ENCODE measurements at regions not wholly inside any gene's neighbourhood (a gene's known extent, or its start where the extent isn't known, plus 50 kb on each side); places are given as distances from the start of the nearest gene placed in this dataset.

GRCh38 chr3:105277656-105278055 is 89.1 kb upstream of the ALCAM start:
- Histone ChIP-seq H3K27ac (ENCODE audit: low read depth in 1 of 2, low read length in 2 of 2) (no peak overlapping the region), H3K4me1 (ENCODE audit: insufficient read depth, low read length) (no peaks in the 10 kb centered on the region), H3K4me3 (ENCODE audit: low read length) (no peak overlapping the region), H3K9me3 (ENCODE audit: control insufficient read depth in 1 of 2, insufficient read depth in 1 of 2, low read length in 2 of 2) (no peaks in the 10 kb centered on the region), H3K36me3 (ENCODE audit: insufficient read depth, low read length) (no peaks in the 10 kb centered on the region), H3K27me3 (ENCODE audit: control insufficient read depth in 1 of 2, insufficient read depth in 2 of 2, low read length in 2 of 2) (peaks cover 0 to 5% of the 10 kb centered on the region in 2 experiments)
- Mint-ChIP-seq H3K4me1 (ENCODE audit: low read depth) (no peaks in the 10 kb centered on the region), H3K27me3 (no peaks in the 10 kb centered on the region), H3K36me3 (ENCODE audit: low read depth) (no peaks in the 10 kb centered on the region), H3K9me3 (no peaks in the 10 kb centered on the region), H3K27ac (no peak overlapping the region), H3K4me3 (no peak overlapping the region)
- ATAC-seq (ENCODE audit: poor library complexity) (no peak), DNase-seq (no peak)
- CTCF ChIA-PET, result no interaction called here
- intact Hi-C loops (cut with DNase I, micrococcal nuclease), result no loop called here
- TF ChIP-seq CTCF (IDR thresholded peaks at IDR 0.05), result no peak
- POLR2A ChIA-PET, result no interaction called here

DNA sequence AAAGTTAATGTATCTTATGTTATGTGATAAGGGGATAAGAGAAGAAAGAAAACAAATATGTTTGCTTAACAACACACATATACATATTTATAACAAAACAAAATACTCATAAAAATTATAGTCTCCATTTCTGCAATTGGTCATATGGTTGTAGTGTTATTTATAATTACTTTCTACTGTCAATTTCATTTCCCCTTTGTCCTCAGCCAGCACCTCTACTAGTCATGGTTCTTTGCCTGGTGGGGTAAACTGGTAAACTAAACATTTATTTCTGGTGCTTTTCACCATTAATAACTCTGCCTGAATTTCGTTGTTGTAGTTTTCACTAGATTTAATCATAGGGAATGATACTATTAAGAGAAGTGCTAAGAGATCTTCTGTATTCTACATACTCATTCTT is 88.0 kb upstream of the ALCAM start:
- Mint-ChIP-seq H3K27me3 (no peaks in the 10 kb centered on the region), H3K9me3 (no peaks in the 10 kb centered on the region), H3K4me3 (no peak overlapping the region), H3K4me1 (ENCODE audit: low read depth) (no peaks in the 10 kb centered on the region), H3K36me3 (ENCODE audit: low read depth) (no peaks in the 10 kb centered on the region), H3K27ac (no peak overlapping the region)
- no peak for ATAC-seq (ENCODE audit: poor library complexity)
- Histone ChIP-seq H3K4me1 (ENCODE audit: insufficient read depth, low read length) (no peaks in the 10 kb centered on the region), H3K27me3 (ENCODE audit: control insufficient read depth in 1 of 2, insufficient read depth in 2 of 2, low read length in 2 of 2) (peaks cover 0 to 5% of the 10 kb centered on the region in 2 experiments), H3K9me3 (ENCODE audit: control insufficient read depth in 1 of 2, insufficient read depth in 1 of 2, low read length in 2 of 2) (no peaks in the 10 kb centered on the region), H3K36me3 (ENCODE audit: insufficient read depth, low read length) (no peaks in the 10 kb centered on the region), H3K27ac (ENCODE audit: low read depth in 1 of 2, low read length in 2 of 2) (no peak overlapping the region), H3K4me3 (ENCODE audit: low read length) (no peak overlapping the region)
- intact Hi-C loops (cut with DNase I, micrococcal nuclease), result no loop called here
- DNase-seq, result no peak
- TF ChIP-seq CTCF (IDR thresholded peaks at IDR 0.05), result no peak
- POLR2A ChIA-PET, result no interaction called here
- CTCF ChIA-PET, result no interaction called here

- Histone ChIP-seq H3K4me3 (ENCODE audit: low read length) (no peak overlapping the region), H3K9me3 (ENCODE audit: control insufficient read depth in 1 of 2, insufficient read depth in 1 of 2, low read length in 2 of 2) (no peaks in the 10 kb centered on the region), H3K27me3 (ENCODE audit: control insufficient read depth in 1 of 2, insufficient read depth in 2 of 2, low read length in 2 of 2) (no peaks in the 10 kb centered on the region), H3K27ac (ENCODE audit: low read depth in 1 of 2, low read length in 2 of 2) (no peak overlapping the region), H3K36me3 (ENCODE audit: insufficient read depth, low read length) (no peaks in the 10 kb centered on the region), H3K4me1 (ENCODE audit: insufficient read depth, low read length) (no peaks in the 10 kb centered on the region)
- no peaks in the 10 kb centered on the region for H3K27me3 Mint-ChIP-seq
- H3K27ac Mint-ChIP-seq, result no peak overlapping the region
- CTCF ChIA-PET, result no interaction called here
- DNase-seq (no peak), ATAC-seq (ENCODE audit: poor library complexity) (no peak)
- intact Hi-C loops (cut with DNase I, micrococcal nuclease), result no loop called here
- TF ChIP-seq CTCF (IDR thresholded peaks at IDR 0.05), result no peak
- no peaks in the 10 kb centered on the region for H3K36me3 Mint-ChIP-seq (ENCODE audit: low read depth)
- no peak overlapping the region for H3K4me3 Mint-ChIP-seq
- no peaks in the 10 kb centered on the region for H3K9me3 Mint-ChIP-seq
- H3K4me1 Mint-ChIP-seq (ENCODE audit: low read depth), result no peaks in the 10 kb centered on the region
- POLR2A ChIA-PET, result no interaction called here
Observed at GRCh38 chr3:105281989-105282388, 84.7 kb upstream of the ALCAM start.
